Thymus (tissue), 11 donors: ENCODE measurements at regions not wholly inside any gene's neighbourhood (a gene's known extent, or its start where the extent isn't known, plus 50 kb on each side); places are given as distances from the start of the nearest gene placed in this dataset.

Experiments
- DNase-seq, 9 donors: peaks; one replicate each; pipeline ENCODE4 v3.0.0-alpha.2; 2013; ENCODE audit warnings: low spot score in 9 of 9, low read depth in 6 of 9, missing footprints in 1 of 9
- H3K27ac ChIP-seq, 2 donors: one replicate each; pipeline ENCODE4 v1.5.1; 2013; ENCODE audit warnings: control low read depth in 1 of 2, low read depth in 1 of 2, low read length in 1 of 2, mild to moderate bottlenecking in 1 of 2, moderate library complexity in 1 of 2
- H3K27me3 ChIP-seq, 2 donors: one replicate each; pipeline ENCODE4 v1.5.1; 2013; ENCODE audit warnings: low read length in 1 of 2; ENCODE audit not compliant: control insufficient read depth in 2 of 2, insufficient read depth in 1 of 2
- H3K36me3 ChIP-seq, 2 donors: one replicate each; pipeline ENCODE4 v1.5.1; 2013; ENCODE audit warnings: low read length in 1 of 2, mild to moderate bottlenecking in 1 of 2, moderate library complexity in 1 of 2; ENCODE audit not compliant: control insufficient read depth in 2 of 2, insufficient read depth in 2 of 2
- H3K4me1 ChIP-seq, 2 donors: one replicate each; pipeline ENCODE4 v1.5.1; 2013; ENCODE audit warnings: low read length in 2 of 2; ENCODE audit not compliant: control insufficient read depth in 2 of 2, insufficient read depth in 2 of 2
- H3K4me3 ChIP-seq, 2 donors: one replicate each; pipeline ENCODE4 v1.5.1; 2013; ENCODE audit warnings: low read length in 2 of 2, control low read depth in 1 of 2, mild to moderate bottlenecking in 1 of 2
- H3K9me3 ChIP-seq, 2 donors: one replicate each; pipeline ENCODE4 v1.5.1; 2013; ENCODE audit warnings: low read length in 1 of 2, mild to moderate bottlenecking in 1 of 2; ENCODE audit not compliant: control insufficient read depth in 2 of 2, insufficient read depth in 1 of 2
- WGBS: extraction: QIAGEN DNeasy Blood & Tissue Kit; methylation state at CpG from one replicate; pipeline ENCODE4 v1.1.7; 2013; 5-methylcytosine and 5-hydroxymethylcytosine counted together
- donor health status: healthy.

DNA sequence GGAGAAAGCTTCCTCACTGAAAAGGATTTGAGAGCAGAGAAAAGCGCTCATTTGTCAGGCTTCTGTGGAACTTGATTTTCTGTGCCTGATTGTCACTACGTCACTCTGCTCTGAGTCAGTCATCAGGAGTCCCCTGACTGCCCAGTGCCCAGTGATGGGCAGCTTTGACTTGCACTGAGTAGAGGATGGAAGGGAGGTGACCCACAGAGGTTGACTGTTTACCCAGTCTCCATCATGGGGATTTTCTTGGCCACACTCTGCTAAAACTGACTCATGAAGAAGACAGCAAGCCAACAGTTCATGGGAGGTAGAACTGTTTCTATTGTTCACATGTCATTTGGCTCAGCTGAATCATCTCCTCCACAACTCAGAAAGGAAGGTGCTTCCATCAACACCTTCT lies 82.1 kb upstream of the DUSP10 start:
- peaks cover 0 to 7% of the 10 kb centered on the region in 2 donors for H3K4me1 ChIP-seq
- H3K9me3 ChIP-seq: no peaks in the 10 kb centered on the region
- DNase-seq: no peak
- no peak overlapping the region for H3K27ac ChIP-seq
- no peaks in the 10 kb centered on the region for H3K27me3 ChIP-seq
- no peaks in the 10 kb centered on the region for H3K36me3 ChIP-seq
- H3K4me3 ChIP-seq: no peak overlapping the region
- 96% methylated on average over 2 of the region's 2 CpGs for WGBS

DNA sequence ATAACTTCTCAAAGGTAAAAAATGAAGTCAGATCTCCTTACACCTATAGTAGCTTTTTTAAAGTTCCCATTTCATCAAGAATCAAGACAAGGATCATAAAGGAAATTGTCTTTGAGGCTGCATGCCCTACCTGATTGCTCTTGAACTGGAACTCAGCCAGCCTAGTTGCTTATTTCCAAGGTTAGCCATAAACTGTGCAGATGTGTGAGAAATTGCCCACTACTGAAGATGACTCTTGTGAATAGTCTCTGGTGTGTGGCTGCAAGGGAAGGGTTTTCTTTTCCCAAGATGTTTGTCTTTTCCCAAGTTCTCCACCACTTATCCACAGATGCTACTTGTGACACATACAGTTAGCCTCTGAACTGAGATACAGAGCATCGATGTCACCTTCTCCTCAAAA lies 81.7 kb upstream of the DUSP10 start:
- Histone ChIP-seq H3K4me3 (no peak overlapping the region), H3K27me3 (no peaks in the 10 kb centered on the region), H3K27ac (no peak overlapping the region), H3K36me3 (no peaks in the 10 kb centered on the region), H3K9me3 (no peaks in the 10 kb centered on the region), H3K4me1 (peaks cover 0 to 7% of the 10 kb centered on the region in 2 donors)
- 49% methylated on average over 1 of the region's 1 CpG for WGBS
- DNase-seq: no peak

DNA sequence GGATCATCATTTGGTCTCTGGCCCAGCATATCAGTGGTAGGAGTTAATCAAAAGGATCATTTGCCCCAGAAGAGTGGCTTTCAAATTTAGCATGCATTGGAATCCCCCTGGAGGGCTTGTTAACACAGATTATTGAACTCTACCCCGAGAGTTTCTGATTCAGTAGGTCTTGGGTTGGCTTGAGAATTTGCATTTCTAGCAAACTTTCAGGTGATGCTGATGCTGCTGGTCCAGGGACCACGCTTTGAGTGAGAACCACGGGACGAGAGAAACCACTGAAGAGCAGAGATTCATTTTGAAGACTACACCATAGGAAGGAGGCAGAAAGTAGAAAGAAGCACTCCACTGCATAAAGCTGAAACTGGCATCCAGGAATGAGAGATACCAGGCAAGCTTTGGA lies 81.3 kb upstream of the DUSP10 start:
- Histone ChIP-seq H3K4me1 (peaks cover 0 to 7% of the 10 kb centered on the region in 2 donors), H3K4me3 (no peak overlapping the region), H3K27me3 (no peaks in the 10 kb centered on the region), H3K36me3 (no peaks in the 10 kb centered on the region), H3K27ac (no peak overlapping the region), H3K9me3 (no peaks in the 10 kb centered on the region)
- DNase-seq: no peak
- 88% methylated on average over 4 of the region's 4 CpGs for WGBS

DNA sequence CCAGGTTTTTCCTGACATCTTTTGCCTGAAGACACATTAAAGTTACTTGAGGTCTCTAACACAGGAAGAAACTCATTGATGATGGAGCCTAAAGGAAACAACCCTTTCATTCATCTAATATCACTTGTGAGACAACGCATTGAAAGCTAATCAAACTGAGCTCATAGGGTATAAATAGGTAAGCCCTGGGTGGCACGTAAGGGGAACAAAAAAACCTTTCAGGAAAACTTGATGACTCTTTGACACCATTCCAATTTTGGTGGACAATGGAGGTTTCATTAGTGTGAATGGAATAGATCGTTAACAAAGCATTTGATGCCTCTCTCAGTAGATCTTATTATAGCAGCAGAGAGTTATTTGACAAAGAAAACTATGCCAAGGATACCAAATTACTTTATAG lies 80.7 kb upstream of the DUSP10 start:
- H3K36me3 ChIP-seq: no peaks in the 10 kb centered on the region
- no peak for DNase-seq
- no peaks in the 10 kb centered on the region for H3K27me3 ChIP-seq
- no peaks in the 10 kb centered on the region for H3K9me3 ChIP-seq
- H3K27ac ChIP-seq: no peak overlapping the region
- H3K4me3 ChIP-seq: no peak overlapping the region
- peaks cover 0 to 7% of the 10 kb centered on the region in 2 donors for H3K4me1 ChIP-seq
- 95% methylated on average over 3 of the region's 3 CpGs for WGBS

DNA sequence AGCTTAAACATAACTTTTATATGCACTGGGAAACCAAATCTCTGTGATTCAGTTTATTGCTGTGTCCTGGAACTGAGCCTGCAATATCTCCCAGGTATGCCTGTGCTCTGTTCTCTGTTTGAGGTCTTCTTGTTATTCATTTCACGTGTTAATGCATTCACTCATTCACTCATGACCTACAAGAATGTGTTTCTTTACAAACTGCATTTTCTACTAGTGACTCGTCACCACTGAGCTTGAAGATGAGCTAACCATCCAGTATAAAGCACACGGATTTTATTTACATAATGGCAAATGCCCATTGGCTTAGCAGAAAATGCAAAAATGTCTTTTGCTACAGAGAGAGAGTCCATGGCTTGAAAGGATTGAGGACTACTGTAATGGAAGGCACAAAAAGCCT lies 75.0 kb upstream of the DUSP10 start:
- Histone ChIP-seq H3K27ac (no peak overlapping the region), H3K36me3 (no peaks in the 10 kb centered on the region), H3K4me3 (no peak overlapping the region), H3K4me1 (no peaks in the 10 kb centered on the region), H3K27me3 (no peaks in the 10 kb centered on the region), H3K9me3 (no peaks in the 10 kb centered on the region)
- DNase-seq: no peak
- WGBS: 93% methylated on average over 3 of the region's 3 CpGs

DNA sequence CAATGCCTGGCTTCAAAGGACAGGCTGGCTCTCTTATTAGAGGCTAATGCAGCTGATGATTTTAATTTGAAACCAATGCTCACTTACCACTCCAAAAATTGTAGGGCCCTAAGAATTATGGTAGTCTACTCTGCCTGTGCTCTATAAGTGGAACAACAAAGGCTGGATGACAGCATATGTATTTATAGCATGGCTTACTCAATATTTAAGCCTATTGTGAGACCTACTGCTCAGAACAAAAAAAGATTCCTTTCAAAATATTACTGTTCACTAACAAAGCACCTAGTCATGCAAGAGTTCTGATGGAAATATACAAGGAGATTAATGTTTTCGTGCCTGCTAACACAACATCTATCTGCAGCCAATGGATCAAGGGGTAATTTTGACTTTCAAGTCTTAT lies 73.8 kb upstream of the DUSP10 start:
- Histone ChIP-seq H3K27me3 (no peaks in the 10 kb centered on the region), H3K4me3 (no peak overlapping the region), H3K4me1 (no peaks in the 10 kb centered on the region), H3K27ac (no peak overlapping the region), H3K9me3 (no peaks in the 10 kb centered on the region), H3K36me3 (no peaks in the 10 kb centered on the region)
- WGBS: 99% methylated on average over 1 of the region's 1 CpG
- DNase-seq: no peak

DNA sequence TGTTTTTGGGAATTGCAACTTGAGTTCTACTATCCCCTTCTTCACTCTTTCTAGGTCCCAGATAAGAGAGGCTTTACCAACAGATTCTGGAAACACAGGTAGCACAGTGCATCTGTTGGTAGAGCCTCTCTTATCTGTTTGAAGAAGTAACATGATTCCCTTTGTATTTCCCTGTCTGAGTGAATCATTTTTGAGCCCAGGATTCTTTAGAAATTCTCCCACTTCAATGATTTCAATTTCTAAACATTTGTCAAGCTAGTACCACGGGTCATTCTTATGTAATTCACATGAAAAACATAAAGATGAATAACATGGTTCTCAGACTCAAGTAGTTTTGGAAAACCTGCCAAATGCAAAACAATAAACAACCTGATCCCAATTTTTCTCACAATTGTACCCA lies 72.0 kb upstream of the DUSP10 start:
- Histone ChIP-seq H3K4me3 (no peak overlapping the region), H3K27ac (no peak overlapping the region), H3K27me3 (no peaks in the 10 kb centered on the region), H3K4me1 (peaks cover 3 to 9% of the 10 kb centered on the region in 2 donors), H3K9me3 (no peaks in the 10 kb centered on the region), H3K36me3 (no peaks in the 10 kb centered on the region)
- DNase-seq: no peak
- WGBS: 90% methylated on average over 1 of the region's 1 CpG

DNA sequence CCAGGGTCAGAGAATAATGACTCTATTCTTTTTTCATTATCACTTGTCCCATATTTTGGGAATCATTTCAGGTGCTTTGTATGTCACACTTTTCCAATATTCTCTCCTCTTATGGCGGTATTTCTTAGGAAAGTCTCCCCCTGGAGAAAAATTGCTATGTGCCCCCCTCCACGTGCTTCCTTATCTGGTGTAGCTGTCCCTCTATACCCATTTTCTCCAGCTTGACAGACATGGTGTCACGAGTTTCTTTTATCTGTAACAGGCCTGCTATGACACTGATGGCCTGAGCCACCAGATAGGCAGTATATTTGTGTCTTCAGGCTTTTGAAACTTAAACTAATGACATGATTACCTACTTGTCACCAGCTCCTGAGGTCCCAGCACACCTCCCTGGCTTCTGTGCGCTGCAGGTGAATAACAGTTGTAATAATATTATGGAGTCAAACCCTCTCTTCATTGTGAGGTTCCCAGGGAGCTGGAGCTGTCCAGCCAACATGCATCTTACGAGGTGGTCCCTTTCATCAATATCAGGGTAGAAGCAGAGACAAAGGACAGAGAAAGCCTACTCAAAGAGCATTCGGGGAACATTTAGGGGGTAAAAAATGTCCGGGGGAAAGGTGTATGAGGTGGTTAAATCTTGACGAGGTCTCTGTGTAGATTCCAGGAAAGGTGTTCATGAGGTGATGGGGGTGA lies 71.2 kb upstream of the DUSP10 start:
- peaks cover 3 to 9% of the 10 kb centered on the region in 2 donors for H3K4me1 ChIP-seq
- H3K4me3 ChIP-seq: no peak overlapping the region
- H3K36me3 ChIP-seq: no peaks in the 10 kb centered on the region
- WGBS: 90% methylated on average over 8 of the region's 8 CpGs
- no peak for DNase-seq
- no peaks in the 10 kb centered on the region for H3K9me3 ChIP-seq
- no peak overlapping the region for H3K27ac ChIP-seq
- H3K27me3 ChIP-seq: no peaks in the 10 kb centered on the region

DNA sequence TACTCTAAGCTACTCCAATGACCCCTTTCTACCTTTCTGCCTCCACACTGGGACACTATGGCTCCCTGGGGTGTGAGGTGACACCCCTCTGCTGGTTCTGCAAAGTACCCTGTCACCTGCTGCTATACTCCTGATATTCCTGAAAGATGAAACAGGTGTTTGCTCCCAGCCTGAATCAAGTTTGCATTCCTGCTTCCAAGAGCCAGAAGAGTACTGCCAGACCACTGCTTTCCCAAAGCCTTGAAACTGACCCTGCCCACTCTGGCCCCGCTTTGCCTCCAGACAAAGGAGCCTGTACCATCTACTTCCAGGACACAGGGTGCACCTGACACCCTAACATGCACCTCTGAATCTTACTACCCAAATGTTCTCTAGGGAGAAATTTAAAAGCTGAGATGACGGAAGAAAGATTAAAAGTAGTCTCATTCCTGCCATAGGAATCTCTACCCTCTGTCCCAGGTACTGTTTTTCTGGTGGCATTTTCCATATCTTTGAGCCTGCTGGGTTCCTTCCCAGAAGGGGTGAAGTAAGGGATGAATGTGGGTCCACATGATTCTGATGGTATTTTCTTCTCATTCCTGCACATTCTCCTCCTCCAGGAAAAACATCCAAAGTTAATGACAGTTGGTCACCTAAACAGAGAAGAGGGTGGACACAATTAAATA lies 70.3 kb upstream of the DUSP10 start:
- Histone ChIP-seq H3K4me3 (no peak overlapping the region), H3K36me3 (no peaks in the 10 kb centered on the region), H3K27me3 (no peaks in the 10 kb centered on the region), H3K9me3 (no peaks in the 10 kb centered on the region), H3K4me1 (peaks cover 3 to 9% of the 10 kb centered on the region in 2 donors), H3K27ac (no peak overlapping the region)
- WGBS: over 99% methylated on average over 2 of the region's 2 CpGs
- no peak for DNase-seq
